Stimulated activated memory B cell treated with anti-CD40 and anti-IgM and Interleukin-4, amounts not matched to agents 10 μg/mL and 1 μg/mL and 100 μg/mL, for 72 hours (primary cell): ENCODE measurements at regions not wholly inside any gene's neighbourhood (a gene's known extent, or its start where the extent isn't known, plus 50 kb on each side); places are given as distances from the start of the nearest gene placed in this dataset.

Experiments used
- ATAC-seq: fragments of 150-1000 bp; cut with Tn5 transposase; 2 replicates; pipeline ENCODE4 v1.10.0; 2021
- H3K27ac Mint-ChIP-seq: one replicate; pipeline ENCODE4 v1.8.0; 2022; ENCODE audit warnings: mild to moderate bottlenecking, mixed read lengths
- H3K27me3 Mint-ChIP-seq: one replicate; pipeline ENCODE4 v1.8.0; 2022; ENCODE audit warnings: mixed read lengths
- H3K36me3 Mint-ChIP-seq: one replicate; pipeline ENCODE4 v1.8.0; 2022; ENCODE audit warnings: mixed read lengths
- H3K4me1 Mint-ChIP-seq: one replicate; pipeline ENCODE4 v1.8.0; 2022; ENCODE audit warnings: mixed read lengths
- H3K4me3 Mint-ChIP-seq: one replicate; pipeline ENCODE4 v1.8.0; 2022; ENCODE audit warnings: mild to moderate bottlenecking, moderate library complexity, mixed read lengths
- H3K9me3 Mint-ChIP-seq: one replicate; pipeline ENCODE4 v1.8.0; 2022; ENCODE audit warnings: mixed read lengths

DNA sequence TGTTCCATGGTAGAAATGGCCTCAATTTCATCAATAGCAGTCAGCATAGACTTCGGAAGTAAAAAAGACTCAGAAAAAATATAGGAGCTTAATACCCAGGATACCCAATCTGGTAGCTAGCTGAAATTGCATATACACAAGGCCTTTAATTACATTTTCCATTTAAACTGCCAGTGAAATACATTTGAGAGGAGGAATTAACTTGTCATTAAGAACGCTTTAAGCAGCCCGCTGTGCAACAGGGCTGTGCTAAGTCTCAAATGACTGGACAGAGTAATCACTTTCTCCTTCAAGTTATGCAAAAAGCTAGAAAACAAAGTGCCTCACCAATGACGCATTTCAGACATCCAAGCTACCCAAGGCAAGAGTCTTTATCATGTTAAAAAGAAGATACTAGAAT, 558.8 kb downstream of the MBD2 start:
- Mint-ChIP-seq H3K27me3 (no peaks in the 10 kb centered on the region), H3K36me3 (no peaks in the 10 kb centered on the region), H3K4me1 (no peaks in the 10 kb centered on the region), H3K27ac (no peak overlapping the region), H3K9me3 (peaks cover 25% of the 10 kb centered on the region), H3K4me3 (no peak overlapping the region)
- ATAC-seq: no peak

DNA sequence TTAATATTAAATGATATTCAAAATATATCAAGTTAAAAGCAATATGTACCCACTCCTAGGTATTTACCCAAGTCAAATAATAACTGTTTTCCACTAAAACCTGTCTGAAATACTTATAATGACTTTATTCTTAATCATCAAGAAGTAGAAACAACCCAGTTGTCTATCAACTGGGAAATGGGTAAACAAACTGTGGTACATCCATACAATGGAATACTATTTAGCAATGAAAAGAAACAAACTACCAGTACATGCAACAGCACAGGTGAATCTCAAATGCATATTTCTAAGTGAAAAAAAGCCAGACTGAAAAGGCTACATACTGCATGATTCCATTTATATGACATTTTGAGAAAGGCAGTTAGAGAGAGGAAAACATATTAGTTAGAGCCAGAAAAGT, 559.9 kb downstream of the MBD2 start:
- no peak for ATAC-seq
- Mint-ChIP-seq H3K4me1 (no peaks in the 10 kb centered on the region), H3K9me3 (peaks cover 21% of the 10 kb centered on the region), H3K27ac (no peak overlapping the region), H3K27me3 (no peaks in the 10 kb centered on the region), H3K36me3 (no peaks in the 10 kb centered on the region), H3K4me3 (no peak overlapping the region)

DNA sequence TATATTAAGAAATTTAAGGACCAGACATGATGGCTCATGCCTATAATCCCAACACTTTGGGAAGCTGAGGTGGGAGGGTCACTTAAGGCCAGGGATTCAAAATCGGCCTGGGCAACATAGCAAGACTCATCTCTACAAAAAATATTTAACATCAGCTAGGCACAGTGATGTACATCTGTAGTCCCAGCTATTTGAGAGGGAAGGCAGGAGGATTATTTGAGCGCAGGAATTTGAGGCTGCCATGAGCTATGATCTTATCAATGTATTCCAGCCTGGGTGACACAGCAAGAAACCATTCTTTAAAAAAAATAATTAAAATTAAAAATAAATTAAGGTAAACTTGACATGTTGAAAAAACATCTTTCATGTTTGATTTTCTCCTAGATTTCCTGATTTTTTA, 564.2 kb downstream of the MBD2 start:
- no peak for ATAC-seq
- no peaks in the 10 kb centered on the region for H3K27me3 Mint-ChIP-seq
- no peaks in the 10 kb centered on the region for H3K4me1 Mint-ChIP-seq
- no peak overlapping the region for H3K27ac Mint-ChIP-seq
- H3K36me3 Mint-ChIP-seq: no peaks in the 10 kb centered on the region
- no peak overlapping the region for H3K4me3 Mint-ChIP-seq
- peaks cover 19% of the 10 kb centered on the region for H3K9me3 Mint-ChIP-seq

DNA sequence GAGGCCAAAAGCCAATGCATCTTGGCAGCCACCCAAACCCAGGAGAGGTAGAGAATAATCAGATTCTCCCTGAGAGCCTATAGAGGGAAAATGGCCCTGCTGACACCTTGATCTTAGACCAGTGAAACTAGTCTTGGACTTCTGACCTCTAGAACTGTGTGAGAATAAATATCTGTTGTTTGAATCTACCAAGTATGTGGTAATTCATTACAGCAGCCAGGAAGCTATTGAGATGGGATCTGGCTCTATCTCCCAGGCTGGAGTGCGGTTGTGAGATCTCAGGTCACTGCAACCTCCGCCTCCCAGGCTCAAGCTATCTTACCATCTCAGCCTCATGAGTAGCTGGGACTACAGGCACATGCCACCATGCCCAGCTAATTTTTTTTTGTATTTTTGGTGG, 567.2 kb downstream of the MBD2 start:
- Mint-ChIP-seq H3K27me3 (no peaks in the 10 kb centered on the region), H3K4me1 (no peaks in the 10 kb centered on the region), H3K36me3 (no peaks in the 10 kb centered on the region), H3K4me3 (no peak overlapping the region), H3K27ac (no peak overlapping the region), H3K9me3 (peaks cover 15% of the 10 kb centered on the region)
- ATAC-seq: no peak

DNA sequence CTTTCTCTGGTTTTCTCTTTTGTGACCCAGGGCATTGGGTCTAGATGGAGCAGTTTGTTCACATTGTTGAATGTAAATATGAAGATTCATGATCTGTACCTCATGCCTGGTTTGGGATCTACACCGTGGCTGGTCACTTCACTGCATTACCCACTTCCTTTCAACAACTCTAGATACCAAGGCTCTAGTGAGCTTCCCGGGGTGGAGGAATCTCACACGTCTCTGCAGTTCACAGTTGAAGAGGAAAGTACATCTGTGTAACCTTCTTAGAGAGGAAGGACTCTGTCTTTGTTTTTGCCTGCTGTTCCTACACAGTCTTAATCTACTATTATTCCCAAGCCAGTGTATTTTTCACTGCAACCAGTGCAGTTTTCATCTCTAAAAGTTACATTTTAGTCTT, 574.8 kb downstream of the MBD2 start:
- Mint-ChIP-seq H3K27me3 (no peaks in the 10 kb centered on the region), H3K36me3 (no peaks in the 10 kb centered on the region), H3K4me3 (no peak overlapping the region), H3K27ac (no peak overlapping the region), H3K4me1 (no peaks in the 10 kb centered on the region), H3K9me3 (peaks cover 3% of the 10 kb centered on the region)
- no peak for ATAC-seq

DNA sequence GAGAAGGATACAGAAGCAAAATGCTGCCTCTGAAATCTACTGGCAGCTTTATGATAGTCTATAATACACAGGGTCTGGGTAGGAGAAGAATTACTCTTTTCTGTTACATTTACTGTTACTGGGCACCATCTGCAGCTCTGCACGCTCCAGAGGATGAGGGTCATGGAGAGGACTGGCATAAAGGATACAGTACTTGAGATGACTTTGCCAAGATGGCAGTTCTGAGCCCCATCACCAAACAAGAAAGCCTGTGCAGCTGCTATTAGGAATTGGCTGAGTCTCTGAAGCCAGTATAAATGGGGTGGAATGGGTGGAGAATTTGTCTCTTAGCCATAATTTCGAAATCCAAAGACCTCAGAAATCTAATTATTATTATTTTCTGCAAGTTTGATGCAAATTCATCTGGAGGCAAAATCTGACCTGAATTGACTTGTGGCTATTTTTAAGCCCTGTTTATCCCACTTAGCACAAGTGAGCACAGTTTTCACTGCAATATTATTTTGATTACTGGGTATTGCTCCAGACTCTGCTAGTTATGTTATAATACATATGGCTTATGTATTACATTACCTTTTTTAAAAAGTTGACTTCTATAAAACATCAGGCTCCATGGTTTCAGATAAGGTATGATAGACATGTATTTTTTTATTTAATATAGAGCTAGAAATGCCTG, 579.5 kb downstream of the MBD2 start:
- no peaks in the 10 kb centered on the region for H3K4me1 Mint-ChIP-seq
- H3K4me3 Mint-ChIP-seq: no peak overlapping the region
- no peak for ATAC-seq
- no peak overlapping the region for H3K27ac Mint-ChIP-seq
- peaks cover 8% of the 10 kb centered on the region for H3K9me3 Mint-ChIP-seq
- H3K27me3 Mint-ChIP-seq: no peaks in the 10 kb centered on the region
- H3K36me3 Mint-ChIP-seq: no peaks in the 10 kb centered on the region

DNA sequence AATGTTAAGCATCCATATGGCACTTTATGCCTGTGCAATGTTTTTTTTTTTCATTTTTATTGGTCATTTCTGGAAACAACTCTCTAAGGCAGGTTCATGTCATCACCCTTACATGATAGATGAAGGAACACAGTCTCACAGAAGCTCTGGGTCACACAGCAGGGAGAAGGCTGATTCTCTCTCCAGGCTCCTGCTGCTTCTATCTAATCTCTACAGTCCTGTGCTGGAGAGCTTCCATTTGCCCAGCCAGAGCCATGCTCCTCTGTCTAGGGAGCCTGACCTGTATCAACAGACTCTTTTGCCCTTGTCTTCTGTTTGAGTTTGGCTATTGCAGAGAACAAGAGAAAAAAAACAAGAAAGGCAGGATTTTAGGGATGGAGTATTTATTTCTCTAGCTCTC, 584.8 kb downstream of the MBD2 start:
- H3K4me3 Mint-ChIP-seq: no peak overlapping the region
- no peaks in the 10 kb centered on the region for H3K27me3 Mint-ChIP-seq
- no peak for ATAC-seq
- H3K36me3 Mint-ChIP-seq: no peaks in the 10 kb centered on the region
- H3K27ac Mint-ChIP-seq: no peak overlapping the region
- no peaks in the 10 kb centered on the region for H3K4me1 Mint-ChIP-seq
- peaks cover 10% of the 10 kb centered on the region for H3K9me3 Mint-ChIP-seq

DNA sequence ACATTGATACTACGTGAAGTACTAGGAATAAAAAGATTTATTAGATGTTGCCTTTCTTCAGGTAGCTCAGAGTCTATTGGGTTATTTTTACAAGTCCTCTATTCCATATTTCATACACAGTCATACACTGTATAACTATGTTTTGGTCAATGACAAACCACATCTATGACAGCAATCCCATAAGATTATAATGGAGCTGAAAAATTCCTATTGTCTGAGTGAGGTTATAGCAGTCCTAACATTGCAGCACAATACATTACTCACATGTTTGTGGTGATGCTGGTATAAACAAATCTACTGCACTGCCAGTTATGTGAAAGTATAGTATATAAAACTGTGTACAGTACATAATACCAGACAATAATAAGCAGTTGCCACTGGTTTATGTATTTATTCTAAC, 595.1 kb downstream of the MBD2 start:
- Mint-ChIP-seq H3K4me1 (no peaks in the 10 kb centered on the region), H3K27ac (no peak overlapping the region), H3K9me3 (peaks cover 20% of the 10 kb centered on the region), H3K36me3 (no peaks in the 10 kb centered on the region), H3K27me3 (no peaks in the 10 kb centered on the region), H3K4me3 (no peak overlapping the region)
- ATAC-seq: no peak

DNA sequence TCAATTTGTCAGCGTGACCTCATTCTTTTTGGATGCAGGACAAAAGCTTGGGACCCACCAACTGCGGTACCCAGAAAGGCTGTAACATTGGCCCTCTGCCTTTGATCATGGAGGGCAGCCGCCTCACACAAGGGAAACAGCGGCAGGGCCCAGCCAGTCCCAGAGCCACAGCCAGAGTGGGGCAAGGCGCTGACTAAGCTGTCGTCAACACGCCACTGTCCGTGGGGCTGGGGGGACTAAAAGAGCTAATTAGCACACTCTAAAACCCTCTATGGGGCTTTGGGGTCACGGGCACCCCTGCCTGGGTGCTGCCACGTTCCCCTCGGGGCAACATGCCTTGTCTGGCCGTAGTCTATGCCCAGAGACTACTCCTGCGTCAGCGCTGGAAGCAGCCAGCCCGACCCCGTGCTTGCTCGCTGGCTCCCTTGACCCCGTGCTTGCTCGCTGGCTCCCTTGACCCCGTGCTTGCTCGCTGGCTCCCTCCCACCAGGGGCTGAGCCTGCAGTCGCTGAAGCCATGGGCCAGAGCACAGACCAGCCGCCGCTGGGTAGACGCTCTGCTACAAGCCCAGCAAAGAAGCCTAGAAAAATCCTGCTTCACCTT, 598.4 kb downstream of the MBD2 start:
- no peaks in the 10 kb centered on the region for H3K27me3 Mint-ChIP-seq
- H3K9me3 Mint-ChIP-seq: peaks cover 9% of the 10 kb centered on the region
- peak; percentile 24 for ATAC-seq
- no peaks in the 10 kb centered on the region for H3K36me3 Mint-ChIP-seq
- H3K4me3 Mint-ChIP-seq: no peak overlapping the region
- H3K4me1 Mint-ChIP-seq: no peaks in the 10 kb centered on the region
- no peak overlapping the region for H3K27ac Mint-ChIP-seq

DNA sequence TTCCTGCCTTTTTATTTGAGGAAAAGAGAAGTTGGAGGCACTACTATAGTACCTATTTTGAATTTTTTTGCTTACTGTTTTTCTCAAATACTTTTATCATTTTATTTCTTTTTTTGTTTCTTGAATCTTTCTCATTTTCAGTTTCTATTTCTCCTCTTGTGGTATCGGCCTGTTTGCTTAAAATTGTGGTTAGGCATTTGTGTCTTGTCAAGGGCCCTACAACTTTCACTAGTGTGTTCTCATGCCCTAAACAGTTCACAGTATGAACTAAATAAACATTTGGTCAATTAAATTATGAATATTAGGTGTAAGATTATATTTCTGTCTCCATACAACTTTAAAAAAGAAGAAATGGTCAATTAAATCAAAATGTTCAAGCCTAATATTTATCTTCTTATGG, 613.5 kb downstream of the MBD2 start:
- no peak overlapping the region for H3K27ac Mint-ChIP-seq
- H3K36me3 Mint-ChIP-seq: no peaks in the 10 kb centered on the region

DNA sequence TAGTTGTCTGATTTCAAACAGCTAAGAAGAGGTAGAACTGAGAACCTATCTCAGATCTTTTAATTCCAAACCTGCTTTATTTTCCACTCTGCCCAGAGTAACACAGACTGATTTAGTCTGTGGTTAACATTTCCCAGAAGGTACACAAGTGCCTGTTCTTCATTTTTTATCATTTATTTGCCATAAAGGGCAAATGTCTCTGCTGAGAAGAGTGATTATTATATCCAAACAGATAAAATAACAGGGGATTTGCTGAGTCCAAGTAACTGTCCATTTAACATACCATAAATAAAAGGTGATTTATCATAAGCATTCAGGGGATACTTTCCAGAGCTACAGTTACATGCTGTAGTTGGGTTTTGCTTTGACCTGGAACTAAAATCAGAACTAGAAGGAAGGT, 617.7 kb downstream of the MBD2 start:
- no peak overlapping the region for H3K27ac Mint-ChIP-seq
- no peaks in the 10 kb centered on the region for H3K4me1 Mint-ChIP-seq
- H3K36me3 Mint-ChIP-seq: no peaks in the 10 kb centered on the region
- no peak overlapping the region for H3K4me3 Mint-ChIP-seq
- H3K9me3 Mint-ChIP-seq: no peaks in the 10 kb centered on the region
- no peak for ATAC-seq
- H3K27me3 Mint-ChIP-seq: no peaks in the 10 kb centered on the region

More for the DNA sequence above, 613.5 kb downstream of the MBD2 start:
- H3K9me3 Mint-ChIP-seq: no peaks in the 10 kb centered on the region
- H3K4me1 Mint-ChIP-seq: no peaks in the 10 kb centered on the region
- no peaks in the 10 kb centered on the region for H3K27me3 Mint-ChIP-seq
- H3K4me3 Mint-ChIP-seq: no peak overlapping the region
- no peak for ATAC-seq

DNA sequence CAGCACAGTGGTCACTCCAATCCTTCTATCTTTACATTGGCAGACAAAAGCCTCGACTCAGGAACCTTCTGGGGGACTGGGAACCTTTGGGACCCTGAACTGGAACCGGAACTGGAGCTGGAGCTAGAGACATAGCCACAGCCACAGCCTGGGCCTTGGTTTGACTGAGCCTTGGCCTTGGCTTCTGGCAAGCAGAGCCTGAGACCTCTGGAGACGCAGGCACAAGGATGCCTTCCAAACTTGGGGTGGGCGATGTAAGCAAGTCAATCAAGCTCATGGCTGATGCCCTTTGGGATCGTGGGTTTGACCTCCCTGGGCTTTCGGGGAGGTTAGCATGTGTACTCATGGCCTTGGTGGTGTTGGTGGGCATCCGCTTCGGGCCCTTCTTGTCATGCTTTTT, 619.3 kb downstream of the MBD2 start:
- no peak for ATAC-seq
- H3K4me1 Mint-ChIP-seq: no peaks in the 10 kb centered on the region
- H3K27ac Mint-ChIP-seq: no peak overlapping the region
- no peaks in the 10 kb centered on the region for H3K36me3 Mint-ChIP-seq
- no peak overlapping the region for H3K4me3 Mint-ChIP-seq
- H3K9me3 Mint-ChIP-seq: no peaks in the 10 kb centered on the region
- H3K27me3 Mint-ChIP-seq: no peaks in the 10 kb centered on the region

DNA sequence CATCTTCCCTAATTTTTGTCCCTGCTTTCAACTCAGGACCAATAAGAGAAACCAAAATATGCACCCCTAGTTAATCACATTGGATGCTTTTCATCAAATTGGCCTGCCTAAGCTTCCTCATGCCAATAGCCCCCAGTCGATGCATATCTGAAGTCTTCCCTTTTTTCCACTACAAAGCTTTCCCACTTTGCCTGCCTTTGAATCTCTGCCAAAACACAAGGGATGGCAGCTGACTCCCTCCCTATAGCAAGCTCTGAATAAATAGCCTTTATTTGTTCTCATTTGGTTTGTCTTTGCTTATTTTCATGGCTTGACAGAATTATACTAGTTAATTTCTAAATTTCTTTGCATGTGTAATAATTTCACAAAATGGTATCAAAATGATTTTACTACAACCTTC, 621.2 kb downstream of the MBD2 start:
- Mint-ChIP-seq H3K27ac (no peak overlapping the region), H3K27me3 (no peaks in the 10 kb centered on the region), H3K4me3 (no peak overlapping the region), H3K9me3 (no peaks in the 10 kb centered on the region), H3K36me3 (no peaks in the 10 kb centered on the region), H3K4me1 (no peaks in the 10 kb centered on the region)
- no peak for ATAC-seq

DNA sequence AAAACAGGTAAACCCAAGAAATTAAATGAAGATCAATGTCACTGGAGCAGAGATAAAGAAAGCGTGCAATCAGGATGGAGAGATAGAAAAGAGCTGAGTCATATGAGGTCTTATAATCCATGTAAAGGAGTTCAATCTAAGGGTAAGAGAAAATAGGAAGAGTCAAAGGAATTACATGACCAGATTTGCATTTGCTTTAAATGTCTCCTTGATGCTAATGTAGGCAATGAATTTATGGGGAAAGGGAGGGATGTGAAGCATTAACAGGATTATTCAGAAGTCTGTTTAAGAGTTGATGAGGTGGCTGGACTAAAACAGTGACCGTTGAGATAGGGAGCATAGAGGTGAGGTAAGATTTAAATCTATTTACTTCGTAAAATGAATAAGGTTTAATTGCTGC, 623.1 kb downstream of the MBD2 start:
- no peak for ATAC-seq
- no peak overlapping the region for H3K27ac Mint-ChIP-seq
- no peaks in the 10 kb centered on the region for H3K9me3 Mint-ChIP-seq
- no peaks in the 10 kb centered on the region for H3K27me3 Mint-ChIP-seq
- no peaks in the 10 kb centered on the region for H3K4me1 Mint-ChIP-seq
- H3K4me3 Mint-ChIP-seq: no peak overlapping the region
- H3K36me3 Mint-ChIP-seq: no peaks in the 10 kb centered on the region

DNA sequence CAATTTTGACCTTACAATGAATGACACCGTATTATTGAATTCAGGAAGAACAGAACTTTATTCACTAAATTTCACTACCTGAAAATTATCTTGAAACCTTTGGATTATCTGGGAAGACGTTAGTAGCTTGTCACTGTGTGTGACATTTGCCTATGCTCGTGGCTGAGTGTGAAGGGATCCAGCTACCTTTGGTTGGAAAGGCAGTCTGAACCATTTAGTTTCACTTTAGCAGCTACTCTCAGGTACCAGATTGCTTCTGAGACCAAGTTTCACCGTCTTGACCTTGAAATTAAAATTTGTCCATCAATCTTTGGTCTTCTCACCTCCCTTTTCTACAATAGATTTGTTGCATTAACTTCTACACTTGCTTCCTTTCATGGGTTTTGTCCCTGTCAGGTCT, 637.5 kb downstream of the MBD2 start:
- Mint-ChIP-seq H3K36me3 (no peaks in the 10 kb centered on the region), H3K4me1 (no peaks in the 10 kb centered on the region), H3K27ac (no peak overlapping the region), H3K9me3 (no peaks in the 10 kb centered on the region), H3K27me3 (no peaks in the 10 kb centered on the region), H3K4me3 (no peak overlapping the region)
- no peak for ATAC-seq
